ENCODE measurements at regions not wholly inside any gene's neighbourhood (a gene's known extent, or its start where the extent isn't known, plus 50 kb on each side); places are given as distances from the start of the nearest gene placed in this dataset.
A peak's percentile ranks its signal among the peaks of the same experiment; 100 is the strongest.

- no peak for TF ChIP-seq HDAC6 (IDR thresholded peaks at IDR 0.05; ENCODE audit: unreplicated experiment)
- TF ChIP-seq CTCF (IDR thresholded peaks at IDR 0.05 in 2 of 3, conservative IDR thresholded peaks at IDR 0.05 in 1 of 3; ENCODE audit: control insufficient read depth in 2 of 3, extremely low read depth in 1 of 3, insufficient read depth in 1 of 3, low read depth in 3 of 3, low read length in 3 of 3): peak in 1 of 3 experiments; percentile 2; a peak in 1 of 6 replicates
- no peak for TF ChIP-seq JUND (IDR thresholded peaks at IDR 0.05; ENCODE audit: low read depth, low read length)
- no peak for TF ChIP-seq ZBTB11 (CRISPR knock-in tag; IDR thresholded peaks at IDR 0.05)
- no peak for TF ChIP-seq POLR2A (IDR thresholded peaks at IDR 0.05; ENCODE audit: low read depth, low read length)
- no peak for TF ChIP-seq SREBF2 (IDR thresholded peaks at IDR 0.05; ENCODE audit: low read length)
- no peak for TF ChIP-seq PBX3 (IDR thresholded peaks at IDR 0.05; ENCODE audit: insufficient replicate concordance, low read depth, low read length)
Measured at GRCh38 chr18:40529478-40529877, 1425.6 kb upstream of the PIK3C3 start.

Measured in GM12878 (cell line).